AG04450 (cell line): ENCODE measurements at regions not wholly inside any gene's neighbourhood (a gene's known extent, or its start where the extent isn't known, plus 50 kb on each side); places are given as distances from the start of the nearest gene placed in this dataset.

Experiments used
- CTCF ChIA-PET: fragments of 300-600, 350-600 bp; formaldehyde crosslinking; extraction: SDS; loops from one replicate; lab custom pipeline; 2022; ENCODE audit warnings: antibody characterized with exemption, inconsistent platforms; lab: Charles Lee
- POLR2A ChIA-PET: fragments of 350-600 bp; formaldehyde crosslinking; extraction: SDS; loops from one replicate; lab custom pipeline; 2021; ENCODE audit warnings: antibody characterized with exemption, inconsistent platforms; lab: Yijun Ruan, JAX
- DNase-seq: peaks from one replicate; pipeline ENCODE4 v3.0.0-alpha.2; 2011; ENCODE audit warnings: low read depth, low spot score
- H3K27ac ChIP-seq: one replicate; pipeline ENCODE4 v1.5.1; 2012; ENCODE audit warnings: low read depth, low read length, control low read depth
- H3K27me3 ChIP-seq: one replicate; pipeline ENCODE4 v1.6.0; 2012; ENCODE audit warnings: low read length; ENCODE audit not compliant: control insufficient read depth, insufficient read depth
- H3K4me3 ChIP-seq: 2 replicates; pipeline ENCODE4 v1.5.1; 2011; ENCODE audit warnings: mild to moderate bottlenecking, low read depth, low read length, control low read depth
- H3K9me3 ChIP-seq: 2 replicates; pipeline ENCODE4 v1.5.1; 2012; ENCODE audit warnings: low read length; ENCODE audit not compliant: control insufficient read depth, insufficient read depth
- TF ChIP-seq, protein P1 (sequence below): IDR thresholded peaks from 2 replicates; pipeline ENCODE4 v1.5.1; 2011; ENCODE audit warnings: low read depth, low read length, control low read depth, inconsistent platforms

DNA sequence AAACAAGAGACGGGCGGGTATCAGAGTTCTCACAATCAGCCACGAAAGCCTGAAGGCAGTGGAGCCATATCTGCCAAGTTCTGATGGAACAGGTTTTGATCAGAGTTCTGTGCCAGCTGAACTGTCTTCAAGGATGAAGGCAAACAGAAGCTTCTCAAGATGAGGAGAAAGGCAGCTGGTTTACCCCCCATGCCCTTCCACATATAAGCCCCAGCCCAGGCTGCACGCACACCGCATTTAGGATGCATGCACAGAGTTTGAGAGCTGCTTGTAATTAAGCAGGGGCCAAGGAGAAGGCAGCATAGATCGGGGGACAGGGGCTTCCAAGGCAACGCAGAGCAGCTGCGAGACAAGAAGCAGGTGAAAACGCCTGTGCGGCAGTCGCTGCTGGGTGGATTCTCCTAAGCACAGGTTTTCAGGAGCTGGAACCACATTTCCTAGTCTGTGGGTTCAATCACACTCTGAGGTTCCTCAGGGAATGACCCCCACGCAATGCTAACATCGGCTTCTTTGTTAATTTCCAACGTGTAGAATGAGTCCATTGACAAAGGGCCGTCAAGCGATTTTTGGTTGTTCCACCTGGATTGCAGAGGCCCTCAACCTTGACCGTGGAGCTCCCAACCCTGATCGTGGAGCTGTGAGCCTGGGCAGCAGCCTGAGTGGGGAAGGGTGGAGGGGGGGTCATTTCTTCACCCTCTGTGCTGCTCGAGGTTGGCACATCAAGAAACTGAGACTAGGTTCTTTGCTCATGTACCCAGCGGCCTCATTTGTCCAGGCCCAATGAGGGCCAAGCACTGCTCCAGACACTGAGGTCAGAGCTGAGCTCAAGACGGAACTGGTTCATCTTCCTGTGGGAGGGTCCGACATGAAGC, 81.7 kb upstream of the SHISAL1 start:
- CTCF ChIA-PET: no interaction called here
- H3K9me3 ChIP-seq: peaks cover 8% of the 10 kb centered on the region
- no peak for DNase-seq
- TF ChIP-seq, protein P1, sequence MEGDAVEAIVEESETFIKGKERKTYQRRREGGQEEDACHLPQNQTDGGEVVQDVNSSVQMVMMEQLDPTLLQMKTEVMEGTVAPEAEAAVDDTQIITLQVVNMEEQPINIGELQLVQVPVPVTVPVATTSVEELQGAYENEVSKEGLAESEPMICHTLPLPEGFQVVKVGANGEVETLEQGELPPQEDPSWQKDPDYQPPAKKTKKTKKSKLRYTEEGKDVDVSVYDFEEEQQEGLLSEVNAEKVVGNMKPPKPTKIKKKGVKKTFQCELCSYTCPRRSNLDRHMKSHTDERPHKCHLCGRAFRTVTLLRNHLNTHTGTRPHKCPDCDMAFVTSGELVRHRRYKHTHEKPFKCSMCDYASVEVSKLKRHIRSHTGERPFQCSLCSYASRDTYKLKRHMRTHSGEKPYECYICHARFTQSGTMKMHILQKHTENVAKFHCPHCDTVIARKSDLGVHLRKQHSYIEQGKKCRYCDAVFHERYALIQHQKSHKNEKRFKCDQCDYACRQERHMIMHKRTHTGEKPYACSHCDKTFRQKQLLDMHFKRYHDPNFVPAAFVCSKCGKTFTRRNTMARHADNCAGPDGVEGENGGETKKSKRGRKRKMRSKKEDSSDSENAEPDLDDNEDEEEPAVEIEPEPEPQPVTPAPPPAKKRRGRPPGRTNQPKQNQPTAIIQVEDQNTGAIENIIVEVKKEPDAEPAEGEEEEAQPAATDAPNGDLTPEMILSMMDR: no peak
- H3K27me3 ChIP-seq: peaks cover 22% of the 10 kb centered on the region
- H3K27ac ChIP-seq: no peak overlapping the region
- POLR2A ChIA-PET: no interaction called here
- H3K4me3 ChIP-seq: no peak overlapping the region

DNA sequence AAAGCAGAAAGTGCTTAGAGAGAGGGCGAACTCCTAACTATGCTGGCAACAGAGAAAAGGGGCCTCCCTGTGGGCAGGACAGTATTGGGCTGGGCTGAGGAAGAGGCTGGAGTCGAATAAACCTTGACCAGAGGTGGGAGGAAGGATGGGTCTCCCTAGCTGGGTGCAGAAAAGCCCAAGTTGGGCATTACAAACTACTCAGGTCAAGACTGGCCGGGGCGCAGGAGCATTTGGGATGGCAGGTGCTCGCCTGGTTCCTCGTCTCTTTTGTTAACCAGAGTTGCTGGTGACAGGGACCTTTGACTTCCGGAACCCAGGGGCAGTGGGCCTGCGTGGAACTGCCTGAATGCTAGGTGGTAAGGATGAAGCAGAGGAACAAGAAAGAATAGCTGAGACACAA, 80.3 kb upstream of the SHISAL1 start:
- CTCF ChIA-PET: no interaction called here
- no peak for DNase-seq
- H3K4me3 ChIP-seq: no peak overlapping the region
- POLR2A ChIA-PET: no interaction called here
- no peak overlapping the region for H3K27ac ChIP-seq
- TF ChIP-seq, protein P1: no peak
- peaks cover 8% of the 10 kb centered on the region for H3K9me3 ChIP-seq
- peaks cover 24% of the 10 kb centered on the region for H3K27me3 ChIP-seq

DNA sequence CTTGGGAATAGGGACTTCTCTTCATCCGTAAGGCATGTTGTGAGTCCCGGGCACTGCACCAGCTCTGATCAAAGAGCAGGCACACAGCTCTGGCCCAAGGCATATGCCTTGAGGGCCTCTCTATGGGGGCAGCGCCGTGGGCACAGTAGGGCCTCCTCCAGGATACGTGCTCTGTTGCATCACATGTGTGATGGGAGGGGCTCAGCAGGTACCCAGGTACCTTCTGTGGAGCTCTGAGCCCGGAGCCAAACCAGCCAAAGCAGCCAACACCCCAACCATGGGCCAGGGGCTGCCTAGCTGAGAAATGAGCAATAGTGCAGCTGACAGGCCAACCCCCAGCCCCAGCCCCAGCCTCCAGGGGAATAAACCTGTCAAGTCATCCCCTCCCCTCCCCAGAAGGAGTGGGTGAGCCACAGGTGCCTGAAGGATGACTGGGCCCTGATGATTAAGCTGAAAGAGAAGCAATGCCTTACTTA, 79.7 kb upstream of the SHISAL1 start:
- ChIA-PET POLR2A (no interaction called here), CTCF (interaction anchor here (0.6 kb wide), 1 partner anchor 532 kb away, joined by 3 read pairs; no protein-coding TSS in a partner anchor)
- DNase-seq: no peak

DNA sequence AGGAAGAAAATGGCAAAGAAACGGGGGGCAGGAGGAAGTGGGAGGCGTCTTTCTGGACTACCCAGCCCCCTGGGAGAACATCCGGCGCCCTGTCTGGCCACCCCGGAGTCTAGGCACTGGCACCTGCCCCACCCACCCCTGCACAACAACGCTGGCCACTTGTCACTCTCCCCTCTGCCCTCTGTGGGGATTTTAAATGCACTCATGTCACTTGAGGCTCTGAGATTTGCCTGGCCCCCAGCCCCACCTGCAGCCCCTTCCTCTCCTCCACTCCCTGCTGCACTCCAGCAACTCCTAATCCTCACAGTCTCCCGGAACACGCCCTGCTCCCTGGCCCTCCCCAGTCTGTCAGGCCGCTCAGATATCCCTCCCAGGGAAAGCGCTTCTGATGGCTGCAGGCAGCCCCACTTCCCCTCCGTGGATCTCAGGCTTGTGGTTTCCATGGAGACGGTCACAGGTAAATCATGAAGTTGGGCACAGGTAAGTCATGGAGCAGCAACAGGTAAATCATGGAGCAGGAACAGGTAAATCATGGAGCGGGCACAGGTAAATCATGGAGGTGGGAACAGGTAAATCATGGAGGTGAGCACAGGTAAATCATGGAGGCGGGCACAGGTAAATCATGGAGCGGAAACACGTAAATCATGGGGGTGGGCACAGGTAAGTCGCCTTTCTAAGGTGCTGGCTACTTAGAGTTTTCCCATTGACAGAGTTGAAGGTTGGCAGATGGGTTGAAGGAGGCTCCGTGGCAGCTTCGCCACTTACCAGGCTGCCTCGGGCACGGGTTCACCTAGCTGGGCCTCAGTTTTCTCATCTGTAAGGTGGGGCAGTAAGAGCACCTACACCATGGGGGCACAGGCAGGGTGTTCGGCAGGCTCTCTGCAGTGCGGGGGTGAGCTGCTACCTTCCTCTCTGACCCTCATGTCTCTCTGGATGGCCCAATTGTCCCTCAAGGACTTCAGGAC, 79.0 kb upstream of the SHISAL1 start:
- ChIA-PET POLR2A (no interaction called here), CTCF (interaction anchor here (0.6 kb wide), 1 partner anchor 533 kb away, joined by 3 read pairs; no protein-coding TSS in a partner anchor)
- DNase-seq: no peak

More for the DNA sequence above, 79.7 kb upstream of the SHISAL1 start:
- Histone ChIP-seq H3K27ac (no peak overlapping the region), H3K4me3 (no peak overlapping the region), H3K27me3 (peaks cover 20% of the 10 kb centered on the region), H3K9me3 (peaks cover 8% of the 10 kb centered on the region)
- TF ChIP-seq, protein P1: no peak

More for the DNA sequence above, 79.0 kb upstream of the SHISAL1 start:
- Histone ChIP-seq H3K9me3 (peaks cover 8% of the 10 kb centered on the region), H3K27ac (no peak overlapping the region), H3K4me3 (no peak overlapping the region), H3K27me3 (peaks cover 19% of the 10 kb centered on the region)
- TF ChIP-seq, protein P1: no peak
